ENCODE measurements at regions not wholly inside any gene's neighbourhood (a gene's known extent, or its start where the extent isn't known, plus 50 kb on each side); places are given as distances from the start of the nearest gene placed in this dataset.

GRCh38 chr1:38744452-38745350 lies 114.9 kb downstream of the RRAGC start:
- no peak for DNase-seq
- Histone ChIP-seq H3K4me3 (no peak overlapping the region), H3K36me3 (no peaks in the 10 kb centered on the region), H3K27me3 (peaks cover 0 to 3% (median 0%) of the 10 kb centered on the region in 4 donors), H3K9me3 (no peaks in the 10 kb centered on the region), H3K4me1 (peaks cover 0 to 26% (median 0%) of the 10 kb centered on the region in 3 donors), H3K27ac (no peak overlapping the region)
- TF ChIP-seq POLR2A (IDR thresholded peaks at IDR 0.05): no peak
- TF ChIP-seq, protein P1, sequence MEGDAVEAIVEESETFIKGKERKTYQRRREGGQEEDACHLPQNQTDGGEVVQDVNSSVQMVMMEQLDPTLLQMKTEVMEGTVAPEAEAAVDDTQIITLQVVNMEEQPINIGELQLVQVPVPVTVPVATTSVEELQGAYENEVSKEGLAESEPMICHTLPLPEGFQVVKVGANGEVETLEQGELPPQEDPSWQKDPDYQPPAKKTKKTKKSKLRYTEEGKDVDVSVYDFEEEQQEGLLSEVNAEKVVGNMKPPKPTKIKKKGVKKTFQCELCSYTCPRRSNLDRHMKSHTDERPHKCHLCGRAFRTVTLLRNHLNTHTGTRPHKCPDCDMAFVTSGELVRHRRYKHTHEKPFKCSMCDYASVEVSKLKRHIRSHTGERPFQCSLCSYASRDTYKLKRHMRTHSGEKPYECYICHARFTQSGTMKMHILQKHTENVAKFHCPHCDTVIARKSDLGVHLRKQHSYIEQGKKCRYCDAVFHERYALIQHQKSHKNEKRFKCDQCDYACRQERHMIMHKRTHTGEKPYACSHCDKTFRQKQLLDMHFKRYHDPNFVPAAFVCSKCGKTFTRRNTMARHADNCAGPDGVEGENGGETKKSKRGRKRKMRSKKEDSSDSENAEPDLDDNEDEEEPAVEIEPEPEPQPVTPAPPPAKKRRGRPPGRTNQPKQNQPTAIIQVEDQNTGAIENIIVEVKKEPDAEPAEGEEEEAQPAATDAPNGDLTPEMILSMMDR (IDR thresholded peaks at IDR 0.05): no peak
- WGBS, 2 donors: 86% methylated on average over 10 of the region's 10 CpGs
- intact Hi-C loops (cut with DNase I): no loop called here

GRCh38 chr1:38743184-38743583 lies 116.4 kb downstream of the RRAGC start:
- no peak for DNase-seq
- Histone ChIP-seq H3K4me1 (peaks cover 0 to 26% (median 0%) of the 10 kb centered on the region in 3 donors), H3K27me3 (peaks cover 0 to 3% (median 0%) of the 10 kb centered on the region in 4 donors), H3K36me3 (no peaks in the 10 kb centered on the region), H3K9me3 (no peaks in the 10 kb centered on the region), H3K27ac (no peak overlapping the region), H3K4me3 (no peak overlapping the region)
- intact Hi-C loops (cut with DNase I): no loop called here
- TF ChIP-seq, protein P1 (IDR thresholded peaks at IDR 0.05): no peak
- no peak for TF ChIP-seq POLR2A (IDR thresholded peaks at IDR 0.05)
- 85 to 89% methylated on average over 1 of the region's 1 CpG for WGBS, 2 donors

- no peak overlapping the region for H3K27ac ChIP-seq
- no peaks in the 10 kb centered on the region for H3K27me3 ChIP-seq
- peaks cover 0 to 18% (median 0%) of the 10 kb centered on the region in 3 donors for H3K4me1 ChIP-seq
- no peak overlapping the region for H3K4me3 ChIP-seq
- DNase-seq: no peak
- H3K36me3 ChIP-seq: no peaks in the 10 kb centered on the region
- intact Hi-C loops (cut with DNase I): no loop called here
- H3K9me3 ChIP-seq: no peaks in the 10 kb centered on the region
- 68 to 69% methylated on average over 9 of the region's 9 CpGs for WGBS, 2 donors
- TF ChIP-seq POLR2A (IDR thresholded peaks at IDR 0.05): no peak
- TF ChIP-seq, protein P1 (IDR thresholded peaks at IDR 0.05): no peak
Observed at GRCh38 chr1:38741341-38741740, 118.2 kb downstream of the RRAGC start.

DNA sequence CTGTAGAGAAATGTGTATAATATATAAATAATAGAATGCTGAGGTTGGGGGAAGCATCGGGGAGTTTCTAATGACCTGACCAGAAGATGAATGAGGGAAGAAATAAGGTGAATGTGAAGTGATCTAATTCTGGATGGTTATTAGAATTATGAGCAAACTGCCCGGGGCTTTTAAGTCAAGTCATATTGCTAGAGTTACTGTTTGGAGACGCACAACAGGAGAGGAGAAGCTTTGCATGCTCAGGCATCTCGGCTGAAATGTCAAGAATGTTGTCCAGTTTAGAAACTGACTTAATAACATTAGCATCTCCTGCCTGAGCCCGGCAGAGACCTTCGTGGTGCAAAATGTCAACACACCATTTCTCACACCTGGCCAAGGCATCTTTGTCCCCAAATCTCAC lies 119.1 kb downstream of the RRAGC start:
- intact Hi-C loops (cut with DNase I): no loop called here

GRCh38 chr1:38738207-38738606 lies 121.4 kb downstream of the RRAGC start:
- no peak for DNase-seq
- Histone ChIP-seq H3K27me3 (no peaks in the 10 kb centered on the region), H3K36me3 (no peaks in the 10 kb centered on the region), H3K27ac (no peak overlapping the region), H3K4me1 (peaks cover 3 to 25% (median 5%) of the 10 kb centered on the region in 3 donors), H3K9me3 (no peaks in the 10 kb centered on the region), H3K4me3 (no peak overlapping the region)
- intact Hi-C loops (cut with DNase I): no loop called here
- no peak for TF ChIP-seq POLR2A (IDR thresholded peaks at IDR 0.05)
- TF ChIP-seq, protein P1 (IDR thresholded peaks at IDR 0.05): no peak
- WGBS, 2 donors: 70 to 86% methylated on average over 6 of the region's 6 CpGs

More for the DNA sequence above, 119.1 kb downstream of the RRAGC start:
- TF ChIP-seq POLR2A (IDR thresholded peaks at IDR 0.05): no peak
- TF ChIP-seq, protein P1 (IDR thresholded peaks at IDR 0.05): no peak
- no peak overlapping the region for H3K4me3 ChIP-seq
- H3K27ac ChIP-seq: no peak overlapping the region
- 35 to 43% methylated on average over 5 to 6 of the region's 6 CpGs for WGBS, 2 donors
- H3K9me3 ChIP-seq: no peaks in the 10 kb centered on the region
- H3K4me1 ChIP-seq: peaks cover 0 to 11% (median 0%) of the 10 kb centered on the region in 3 donors
- no peaks in the 10 kb centered on the region for H3K27me3 ChIP-seq
- no peaks in the 10 kb centered on the region for H3K36me3 ChIP-seq
- no peak for DNase-seq
